ENCODE measurements at regions not wholly inside any gene's neighbourhood (a gene's known extent, or its start where the extent isn't known, plus 50 kb on each side); places are given as distances from the start of the nearest gene placed in this dataset.

DNA sequence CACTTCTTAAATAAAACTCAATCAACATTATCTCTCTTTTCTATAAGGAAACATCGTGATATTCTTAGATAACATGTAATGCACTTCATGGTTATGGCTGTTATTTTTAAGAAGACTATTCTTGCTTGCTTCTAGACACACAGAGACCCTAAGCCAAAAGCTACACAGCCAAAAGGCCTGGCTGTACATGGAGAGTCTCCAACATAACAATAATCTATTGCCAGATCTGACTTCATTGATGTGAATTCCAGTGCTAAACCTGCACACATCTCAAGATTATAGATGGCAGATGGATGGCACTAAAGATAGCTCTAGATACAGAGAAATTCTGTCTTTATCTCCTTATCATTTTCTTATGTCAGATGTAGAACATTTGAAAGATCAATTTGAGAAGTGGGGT, 811.6 kb upstream of the ZNF608 start:
- H3K4me1 ChIP-seq (ENCODE audit: control insufficient read depth, insufficient read depth, low read length): peaks cover 2% of the 10 kb centered on the region
- no peak overlapping the region for H3K4me3 ChIP-seq (ENCODE audit: low read length)
- 100% methylated on average over 1 of the region's 1 CpG; no CpG with 5 or more reads in 1 of the 2 experiments for WGBS, 2 experiments (ENCODE audit: insufficient coverage in 1 of 2, insufficient read length in 1 of 2)
- H3K27ac ChIP-seq (ENCODE audit: low read depth, low read length): no peak overlapping the region
- H3K36me3 Mint-ChIP-seq (ENCODE audit: low read depth): no peaks in the 10 kb centered on the region
- H3K4me3 Mint-ChIP-seq: no peak overlapping the region
- H3K27ac Mint-ChIP-seq: no peak overlapping the region
- TF ChIP-seq, protein P1, sequence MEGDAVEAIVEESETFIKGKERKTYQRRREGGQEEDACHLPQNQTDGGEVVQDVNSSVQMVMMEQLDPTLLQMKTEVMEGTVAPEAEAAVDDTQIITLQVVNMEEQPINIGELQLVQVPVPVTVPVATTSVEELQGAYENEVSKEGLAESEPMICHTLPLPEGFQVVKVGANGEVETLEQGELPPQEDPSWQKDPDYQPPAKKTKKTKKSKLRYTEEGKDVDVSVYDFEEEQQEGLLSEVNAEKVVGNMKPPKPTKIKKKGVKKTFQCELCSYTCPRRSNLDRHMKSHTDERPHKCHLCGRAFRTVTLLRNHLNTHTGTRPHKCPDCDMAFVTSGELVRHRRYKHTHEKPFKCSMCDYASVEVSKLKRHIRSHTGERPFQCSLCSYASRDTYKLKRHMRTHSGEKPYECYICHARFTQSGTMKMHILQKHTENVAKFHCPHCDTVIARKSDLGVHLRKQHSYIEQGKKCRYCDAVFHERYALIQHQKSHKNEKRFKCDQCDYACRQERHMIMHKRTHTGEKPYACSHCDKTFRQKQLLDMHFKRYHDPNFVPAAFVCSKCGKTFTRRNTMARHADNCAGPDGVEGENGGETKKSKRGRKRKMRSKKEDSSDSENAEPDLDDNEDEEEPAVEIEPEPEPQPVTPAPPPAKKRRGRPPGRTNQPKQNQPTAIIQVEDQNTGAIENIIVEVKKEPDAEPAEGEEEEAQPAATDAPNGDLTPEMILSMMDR (conservative IDR thresholded peaks at IDR 0.05): no peak
- no peaks in the 10 kb centered on the region for H3K27me3 ChIP-seq (ENCODE audit: control insufficient read depth, insufficient read depth, low read length, poor library complexity, severe bottlenecking)
- H3K9ac ChIP-seq (ENCODE audit: extremely low read depth, low read length, poor library complexity, severe bottlenecking): no peak overlapping the region
- no peaks in the 10 kb centered on the region for H3K9me3 ChIP-seq (ENCODE audit: control insufficient read depth, low read length)
- H3K27me3 Mint-ChIP-seq (ENCODE audit: insufficient read depth): no peaks in the 10 kb centered on the region
- no peaks in the 10 kb centered on the region for H3K36me3 ChIP-seq (ENCODE audit: control insufficient read depth, insufficient read depth, low read length)
- no peak for DNase-seq
- H3K9me3 Mint-ChIP-seq: no peaks in the 10 kb centered on the region
- peaks cover 4% of the 10 kb centered on the region for H3K4me1 Mint-ChIP-seq

DNA sequence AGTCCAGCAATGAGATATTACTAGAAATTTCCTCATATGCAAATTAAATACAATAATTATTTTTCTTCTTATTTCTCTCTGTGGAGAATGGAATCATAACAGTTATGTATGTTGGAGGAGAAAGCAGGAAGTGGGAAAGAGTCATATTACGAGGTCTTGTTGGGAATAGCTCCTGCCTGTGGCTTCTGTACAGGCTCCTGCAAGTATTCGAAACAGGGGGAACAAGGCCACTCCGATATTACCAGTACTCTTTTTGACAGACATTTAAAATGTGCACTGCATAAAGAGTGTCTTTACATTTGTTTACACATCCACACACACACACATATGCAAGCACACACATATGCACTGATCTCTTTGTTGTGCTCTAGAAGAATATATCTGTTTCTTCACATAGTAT, 812.0 kb upstream of the ZNF608 start:
- no peaks in the 10 kb centered on the region for H3K36me3 ChIP-seq (ENCODE audit: control insufficient read depth, insufficient read depth, low read length)
- no peak overlapping the region for H3K27ac ChIP-seq (ENCODE audit: low read depth, low read length)
- H3K9me3 ChIP-seq (ENCODE audit: control insufficient read depth, low read length): no peaks in the 10 kb centered on the region
- no peak overlapping the region for H3K4me3 Mint-ChIP-seq
- WGBS, 2 experiments (ENCODE audit: insufficient coverage in 1 of 2, insufficient read length in 1 of 2): 87 to 95% methylated on average over 2 to 3 of the region's 3 CpGs
- H3K9ac ChIP-seq (ENCODE audit: extremely low read depth, low read length, poor library complexity, severe bottlenecking): no peak overlapping the region
- no peaks in the 10 kb centered on the region for H3K9me3 Mint-ChIP-seq
- no peaks in the 10 kb centered on the region for H3K27me3 ChIP-seq (ENCODE audit: control insufficient read depth, insufficient read depth, low read length, poor library complexity, severe bottlenecking)
- TF ChIP-seq, protein P1 (conservative IDR thresholded peaks at IDR 0.05): no peak
- DNase-seq: no peak
- peaks cover 4% of the 10 kb centered on the region for H3K4me1 Mint-ChIP-seq
- no peaks in the 10 kb centered on the region for H3K27me3 Mint-ChIP-seq (ENCODE audit: insufficient read depth)
- H3K27ac Mint-ChIP-seq: no peak overlapping the region
- H3K4me3 ChIP-seq (ENCODE audit: low read length): no peak overlapping the region
- H3K4me1 ChIP-seq (ENCODE audit: control insufficient read depth, insufficient read depth, low read length): peaks cover 2% of the 10 kb centered on the region
- H3K36me3 Mint-ChIP-seq (ENCODE audit: low read depth): no peaks in the 10 kb centered on the region

GRCh38 chr5:125559296-125559695, 812.9 kb upstream of the ZNF608 start:
- Histone ChIP-seq H3K36me3 (ENCODE audit: control insufficient read depth, insufficient read depth, low read length) (no peaks in the 10 kb centered on the region), H3K4me1 (ENCODE audit: control insufficient read depth, insufficient read depth, low read length) (peaks cover 2% of the 10 kb centered on the region), H3K9me3 (ENCODE audit: control insufficient read depth, low read length) (no peaks in the 10 kb centered on the region), H3K4me3 (ENCODE audit: low read length) (no peak overlapping the region), H3K27me3 (ENCODE audit: control insufficient read depth, insufficient read depth, low read length, poor library complexity, severe bottlenecking) (no peaks in the 10 kb centered on the region), H3K9ac (ENCODE audit: extremely low read depth, low read length, poor library complexity, severe bottlenecking) (no peak overlapping the region), H3K27ac (ENCODE audit: low read depth, low read length) (no peak overlapping the region)
- DNase-seq: no peak
- Mint-ChIP-seq H3K9me3 (no peaks in the 10 kb centered on the region), H3K27ac (no peak overlapping the region), H3K27me3 (ENCODE audit: insufficient read depth) (no peaks in the 10 kb centered on the region), H3K36me3 (ENCODE audit: low read depth) (no peaks in the 10 kb centered on the region), H3K4me3 (no peak overlapping the region), H3K4me1 (peaks cover 4% of the 10 kb centered on the region)
- WGBS, 2 experiments (ENCODE audit: insufficient coverage in 1 of 2, insufficient read length in 1 of 2): 71 to 94% methylated on average over 2 of the region's 2 CpGs
- TF ChIP-seq, protein P1 (conservative IDR thresholded peaks at IDR 0.05): no peak
